HCEC 1CT (cell line): ENCODE measurements at regions not wholly inside any gene's neighbourhood (a gene's known extent, or its start where the extent isn't known, plus 50 kb on each side); places are given as distances from the start of the nearest gene placed in this dataset.
"Not testable (repeated sequence)": the region's sequence is repeated elsewhere in the genome, so short reads cannot be mapped to it uniquely, and the experiment has no call there.

Experiments
- DNase-seq: peaks from one replicate; pipeline ENCODE4 v3.0.0-alpha.2; 2017

GRCh38 chr15:95687061-95687460 lies 643.4 kb upstream of the NR2F2 start:
- no peak for DNase-seq

- DNase-seq = no peak
Observed at GRCh38 chr15:95687686-95688085, 642.8 kb upstream of the NR2F2 start.

- DNase-seq = no peak
Observed at GRCh38 chr15:95690631-95691340, 639.7 kb upstream of the NR2F2 start.

GRCh38 chr15:95693917-95694316 lies 636.6 kb upstream of the NR2F2 start:
- DNase-seq = no peak

GRCh38 chr15:95698230-95698629 lies 632.3 kb upstream of the NR2F2 start:
- no peak for DNase-seq

GRCh38 chr15:95698951-95699350 lies 631.5 kb upstream of the NR2F2 start:
- DNase-seq = no peak

GRCh38 chr15:95699578-95699977 lies 630.9 kb upstream of the NR2F2 start:
- no peak for DNase-seq

GRCh38 chr15:95700692-95701091 lies 629.8 kb upstream of the NR2F2 start:
- not testable (repeated sequence) for DNase-seq

- DNase-seq = no peak
Observed at GRCh38 chr15:95701410-95701809, 629.1 kb upstream of the NR2F2 start.

GRCh38 chr15:95709959-95710695 lies 620.4 kb upstream of the NR2F2 start:
- DNase-seq = no peak

GRCh38 chr15:95712785-95713184 lies 617.7 kb upstream of the NR2F2 start:
- peak; percentile 70 for DNase-seq

GRCh38 chr15:95713324-95713723 lies 617.2 kb upstream of the NR2F2 start:
- no peak for DNase-seq

- DNase-seq = peak; percentile 6
Observed at GRCh38 chr15:95715116-95715903, 615.2 kb upstream of the NR2F2 start.

- DNase-seq = no peak
Observed at GRCh38 chr15:95715906-95716656, 614.4 kb upstream of the NR2F2 start.

GRCh38 chr15:95716708-95717107 lies 613.8 kb upstream of the NR2F2 start:
- no peak for DNase-seq

- no peak for DNase-seq
Observed at GRCh38 chr15:95718441-95718840, 612.1 kb upstream of the NR2F2 start.

GRCh38 chr15:95724908-95725633 lies 605.4 kb upstream of the NR2F2 start:
- DNase-seq = no peak

GRCh38 chr15:95726891-95727290 lies 603.6 kb upstream of the NR2F2 start:
- no peak for DNase-seq

- no peak for DNase-seq
Observed at GRCh38 chr15:95733931-95734330, 596.6 kb upstream of the NR2F2 start.

- DNase-seq = no peak
Observed at GRCh38 chr15:95734422-95735316, 595.8 kb upstream of the NR2F2 start.

GRCh38 chr15:95737060-95737459 lies 593.4 kb upstream of the NR2F2 start:
- DNase-seq = no peak
